ENCODE measurements at regions not wholly inside any gene's neighbourhood (a gene's known extent, or its start where the extent isn't known, plus 50 kb on each side); places are given as distances from the start of the nearest gene placed in this dataset.

GRCh38 chr11:79546351-79546750 lies 105.5 kb upstream of the TENM4 start:
- Histone ChIP-seq H3K27me3 (no peaks in the 10 kb centered on the region), H3K36me3 (no peaks in the 10 kb centered on the region), H3K9me3 (ENCODE audit: low read depth) (no peaks in the 10 kb centered on the region), H3K27ac (no peak overlapping the region), H3K4me3 (no peak overlapping the region), H3K4me1 (ENCODE audit: low read depth) (no peaks in the 10 kb centered on the region)
- TF ChIP-seq CTCF (IDR thresholded peaks at IDR 0.05; ENCODE audit: low read depth, low read length): no peak
- no peak for DNase-seq (ENCODE audit: low read depth in 1 of 2, low spot score in 1 of 2)

GRCh38 chr11:79544361-79544760 lies 103.5 kb upstream of the TENM4 start:
- Histone ChIP-seq H3K9me3 (ENCODE audit: low read depth) (no peaks in the 10 kb centered on the region), H3K36me3 (no peaks in the 10 kb centered on the region), H3K27me3 (no peaks in the 10 kb centered on the region), H3K27ac (no peak overlapping the region), H3K4me1 (ENCODE audit: low read depth) (no peaks in the 10 kb centered on the region), H3K4me3 (no peak overlapping the region)
- no peak for DNase-seq (ENCODE audit: low read depth in 1 of 2, low spot score in 1 of 2)
- no peak for TF ChIP-seq CTCF (IDR thresholded peaks at IDR 0.05; ENCODE audit: low read depth, low read length)

- Histone ChIP-seq H3K4me1 (ENCODE audit: low read depth) (no peaks in the 10 kb centered on the region), H3K27ac (no peak overlapping the region), H3K36me3 (no peaks in the 10 kb centered on the region), H3K27me3 (no peaks in the 10 kb centered on the region), H3K4me3 (no peak overlapping the region), H3K9me3 (ENCODE audit: low read depth) (no peaks in the 10 kb centered on the region)
- no peak for TF ChIP-seq CTCF (IDR thresholded peaks at IDR 0.05; ENCODE audit: low read depth, low read length)
- no peak for DNase-seq (ENCODE audit: low read depth in 1 of 2, low spot score in 1 of 2)
These were observed 102.3 kb upstream of the TENM4 start for GRCh38 chr11:79543101-79543500.

- H3K9me3 ChIP-seq (ENCODE audit: low read depth): no peaks in the 10 kb centered on the region
- no peak for TF ChIP-seq CTCF (IDR thresholded peaks at IDR 0.05; ENCODE audit: low read depth, low read length)
- H3K27me3 ChIP-seq: no peaks in the 10 kb centered on the region
- no peak overlapping the region for H3K27ac ChIP-seq
- no peaks in the 10 kb centered on the region for H3K4me1 ChIP-seq (ENCODE audit: low read depth)
- H3K36me3 ChIP-seq: no peaks in the 10 kb centered on the region
- no peak for DNase-seq (ENCODE audit: low read depth in 1 of 2, low spot score in 1 of 2)
- no peak overlapping the region for H3K4me3 ChIP-seq
These were observed 100.6 kb upstream of the TENM4 start for GRCh38 chr11:79541466-79541865.

GRCh38 chr11:79538775-79539174 lies 97.9 kb upstream of the TENM4 start:
- no peak for DNase-seq (ENCODE audit: low read depth in 1 of 2, low spot score in 1 of 2)
- no peak overlapping the region for H3K4me3 ChIP-seq
- H3K27me3 ChIP-seq: no peaks in the 10 kb centered on the region
- no peak for TF ChIP-seq CTCF (IDR thresholded peaks at IDR 0.05; ENCODE audit: low read depth, low read length)
- H3K4me1 ChIP-seq (ENCODE audit: low read depth): no peaks in the 10 kb centered on the region
- H3K9me3 ChIP-seq (ENCODE audit: low read depth): no peaks in the 10 kb centered on the region
- no peaks in the 10 kb centered on the region for H3K36me3 ChIP-seq
- H3K27ac ChIP-seq: no peak overlapping the region
